GM12878 (cell line): ENCODE measurements at regions not wholly inside any gene's neighbourhood (a gene's known extent, or its start where the extent isn't known, plus 50 kb on each side); places are given as distances from the start of the nearest gene placed in this dataset.

ENCODE experiments used
- ATAC-seq: fragments of 200-7000 bp; cut with Tn5 transposase; 3 replicates; pipeline ENCODE4 v1.9.1; 2020; ENCODE audit warnings: mild to moderate bottlenecking, moderate library complexity
- BruUV-seq: library from RNA; stranded (reverse); fragments of 400-500 nt; replicated peaks from 2 replicates; lab custom pipeline; 2021; lab: Mats Ljungman, UMichigan
- CTCF ChIA-PET: fragments of 300-600 bp; sonication (Branson Sonifier 250); formaldehyde crosslinking; extraction: SDS; loops from one replicate; lab custom pipeline; 2021; ENCODE audit warnings: inconsistent platforms; lab: Yijun Ruan, JAX
- POLR2A ChIA-PET: fragments of 350-600 bp; formaldehyde crosslinking; extraction: SDS; loops from one replicate; lab custom pipeline; 2021; ENCODE audit warnings: inconsistent platforms; lab: Charles Lee
- RAD21 ChIA-PET: fragments of 300-600 bp; sonication (Branson Sonifier 250); formaldehyde crosslinking; loops from one replicate; lab custom pipeline; 2023; ENCODE audit warnings: antibody characterized with exemption; ENCODE audit not compliant: unreplicated experiment; lab: Charles Lee
- SMC1A ChIA-PET: fragments of 300-600 bp; sonication (Branson Sonifier 250); formaldehyde crosslinking; loops from one replicate; lab custom pipeline; 2023; ENCODE audit not compliant: unreplicated experiment, uncharacterized antibody; lab: Charles Lee
- DNase-seq: peaks from one replicate; pipeline ENCODE4 v3.0.0-alpha.2; 2011; ENCODE audit warnings: low read depth, low spot score
- FAIRE-seq: peaks from 3 replicates; lab custom pipeline; 2011; peaks lifted over from hg19 to GRCh38; lab: Jason Lieb, UNC
- H2AFZ ChIP-seq: 2 replicates; pipeline ENCODE4 v1.6.0; 2011; ENCODE audit warnings: low read depth, low read length, control low read depth; ENCODE audit not compliant: control insufficient read depth
- H3K27ac ChIP-seq: 2 replicates; pipeline ENCODE4 v1.5.1; 2011; ENCODE audit warnings: control low read depth; ENCODE audit not compliant: control insufficient read depth, insufficient read depth
- H3K27me3 ChIP-seq, 2 experiments: replicated peaks in 1 of 2; 2 replicates each; pipeline versions ENCODE4 v1.6.0 to v1.6.1; 2011; ENCODE audit warnings: low read length in 1 of 2; ENCODE audit not compliant: control insufficient read depth in 2 of 2, insufficient read depth in 2 of 2
- H3K36me3 ChIP-seq, 2 experiments: 2 replicates each; pipeline ENCODE4 v1.5.1; 2011; ENCODE audit warnings: low read length in 1 of 2; ENCODE audit not compliant: control insufficient read depth in 2 of 2, insufficient read depth in 2 of 2
- H3K4me1 ChIP-seq: 2 replicates; pipeline ENCODE4 v1.6.1; 2011; ENCODE audit warnings: mild to moderate bottlenecking, low read length, moderate library complexity, mixed read lengths; ENCODE audit not compliant: control insufficient read depth, insufficient read depth
- H3K4me2 ChIP-seq: 2 replicates; pipeline ENCODE4 v1.6.0; 2011; ENCODE audit warnings: control low read depth; ENCODE audit not compliant: control insufficient read depth, insufficient read depth
- H3K4me3 ChIP-seq: fragments of 200-600 bp; sonication (generic); 2 replicates; pipeline ENCODE4 v1.5.1; 2016
- H3K79me2 ChIP-seq: 2 replicates; pipeline ENCODE4 v1.6.0; 2011; ENCODE audit warnings: low read length; ENCODE audit not compliant: control insufficient read depth, insufficient read depth
- H3K9ac ChIP-seq: 2 replicates; pipeline ENCODE4 v1.8.0; 2011; ENCODE audit warnings: low read length, control low read depth, mixed read lengths; ENCODE audit not compliant: control insufficient read depth, insufficient read depth
- H3K9me3 ChIP-seq: replicated peaks from 3 replicates; pipeline ENCODE4 v1.5.1; 2011; ENCODE audit warnings: mild to moderate bottlenecking, low read length; ENCODE audit not compliant: control insufficient read depth, insufficient read depth
- H4K20me1 ChIP-seq: 2 replicates; pipeline ENCODE4 v1.6.0; 2011; ENCODE audit not compliant: control insufficient read depth, insufficient read depth
- CEBPZ ChIP-seq: fragments of 150-350 bp; IDR thresholded peaks from 2 replicates; pipeline ENCODE4 v1.6.1; 2016; ENCODE audit warnings: low read depth, low read length
- EED ChIP-seq: sonication (generic); IDR thresholded peaks from 2 replicates; pipeline ENCODE4 v1.6.1; 2016; ENCODE audit warnings: antibody characterized with exemption, low read depth
- ELK1 ChIP-seq: IDR thresholded peaks from 2 replicates; pipeline ENCODE4 v1.6.1; 2012; ENCODE audit warnings: low read depth, low read length, improper control_type of control experiment
- NFXL1 ChIP-seq: fragments of 450-650 bp; IDR thresholded peaks from 2 replicates; pipeline ENCODE4 v1.6.1; 2017; ENCODE audit warnings: antibody characterized with exemption, mild to moderate bottlenecking, borderline replicate concordance
- RAD21 ChIP-seq: IDR thresholded peaks from 2 replicates; pipeline ENCODE4 v1.6.1; 2011; ENCODE audit warnings: mild to moderate bottlenecking, low read depth, low read length, moderate library complexity; ENCODE audit not compliant: insufficient read depth
- RFX5 ChIP-seq: IDR thresholded peaks from 2 replicates; pipeline ENCODE4 v1.6.1; 2011; ENCODE audit warnings: low read depth, low read length, improper control_type of control experiment
- SIX5 ChIP-seq: IDR thresholded peaks from 2 replicates; pipeline ENCODE4 v1.6.1; 2011; ENCODE audit warnings: mild to moderate bottlenecking, low read depth, low read length, moderate library complexity; ENCODE audit not compliant: severe bottlenecking
- SREBF1 ChIP-seq: IDR thresholded peaks from 2 replicates; pipeline ENCODE4 v1.6.1; 2012; ENCODE audit warnings: mild to moderate bottlenecking, low read length
- TCF7 ChIP-seq: IDR thresholded peaks from 2 replicates; pipeline ENCODE4 v1.6.1; 2014; ENCODE audit warnings: antibody characterized with exemption, borderline replicate concordance
- ZNF592 ChIP-seq: fragments of 450-650 bp; IDR thresholded peaks from 2 replicates; pipeline ENCODE4 v1.6.1; 2017; ENCODE audit warnings: mild to moderate bottlenecking, moderate library complexity
- WGBS: methylation state at CpG from one replicate; pipeline ENCODE4 v1.1.6; 2016; ENCODE audit warnings: low lambda C conversion rate; ENCODE audit not compliant: insufficient replicate concordance, insufficient coverage; ENCODE audit errors: missing lambda C conversion rate; 5-methylcytosine and 5-hydroxymethylcytosine counted together
- in situ Hi-C: fragments of 300-500 bp; cut with MboI; formaldehyde crosslinking; loops from 9 replicates; pipeline ENCODE4 v1.14.3; 2018; ENCODE audit warnings: mixed read lengths
- intact Hi-C: fragments of 100-400 bp; cut with micrococcal nuclease; formaldehyde crosslinking; loops from one replicate; pipeline ENCODE4 v1.14.2; 2022; ENCODE audit not compliant: unreplicated experiment

GRCh38 chr5:11963227-11963626, 59.0 kb upstream of the CTNND2 start:
- intact Hi-C loops (no loop called here), in situ Hi-C loops (no loop called here)
- FAIRE-seq (no peak), ATAC-seq (no peak), DNase-seq (no peak)
- no peak for TF ChIP-seq RAD21
- no peak for TF ChIP-seq SIX5
- TF ChIP-seq CEBPZ = no peak
- TF ChIP-seq TCF7 = no peak
- no peaks in the 10 kb centered on the region for H3K4me1 ChIP-seq
- H3K4me3 ChIP-seq = no peak overlapping the region
- RAD21 ChIA-PET = no interaction called here
- H3K36me3 ChIP-seq = no peaks in the 10 kb centered on the region
- 86% methylated on average over 3 of the region's 3 CpGs for WGBS
- H2AFZ ChIP-seq = no peak overlapping the region
- H4K20me1 ChIP-seq = no peaks in the 10 kb centered on the region
- no peaks in the 10 kb centered on the region for H3K9me3 ChIP-seq
- H3K27me3 ChIP-seq = no peaks in the 10 kb centered on the region
- no peak overlapping the region for H3K9ac ChIP-seq
- H3K4me2 ChIP-seq = no peak overlapping the region
- POLR2A ChIA-PET = no interaction called here
- no peak overlapping the region for H3K27ac ChIP-seq
- H3K79me2 ChIP-seq = no peaks in the 10 kb centered on the region
- CTCF ChIA-PET = no interaction called here
- no TSS peak for BruUV-seq
- SMC1A ChIA-PET = interaction anchor here (1.0 to 1.1 kb wide), 2 partner anchors 8 to 64 kb away, joined by 3 to 4 read pairs; no protein-coding TSS in a partner anchor

GRCh38 chr5:11962122-11962521, 57.9 kb upstream of the CTNND2 start:
- no peak for FAIRE-seq
- H3K79me2 ChIP-seq = no peaks in the 10 kb centered on the region
- no peaks in the 10 kb centered on the region for H3K4me1 ChIP-seq
- ATAC-seq = no peak
- intact Hi-C loops = no loop called here
- no peak overlapping the region for H3K4me2 ChIP-seq
- H2AFZ ChIP-seq = no peak overlapping the region
- ChIA-PET SMC1A (interaction anchor here (1.0 to 1.1 kb wide), 2 partner anchors 9 to 63 kb away, joined by 3 to 4 read pairs; no protein-coding TSS in a partner anchor), RAD21 (no interaction called here), CTCF (no interaction called here), POLR2A (no interaction called here)
- 18% methylated on average over 4 of the region's 4 CpGs for WGBS
- no peaks in the 10 kb centered on the region for H3K27me3 ChIP-seq
- H3K4me3 ChIP-seq = no peak overlapping the region
- no peaks in the 10 kb centered on the region for H3K9me3 ChIP-seq
- H3K36me3 ChIP-seq = no peaks in the 10 kb centered on the region
- no TSS peak for BruUV-seq
- in situ Hi-C loops = no loop called here
- H3K9ac ChIP-seq = no peak overlapping the region
- H4K20me1 ChIP-seq = no peaks in the 10 kb centered on the region
- no peak overlapping the region for H3K27ac ChIP-seq
- no peak for DNase-seq
- TF ChIP-seq ELK1 (no peak), ZNF592 (no peak), EED (no peak), RFX5 (no peak), SREBF1 (no peak), NFXL1 (no peak)
